ENCODE measurements at regions not wholly inside any gene's neighbourhood (a gene's known extent, or its start where the extent isn't known, plus 50 kb on each side); places are given as distances from the start of the nearest gene placed in this dataset.
A peak's percentile ranks its signal among the peaks of the same experiment; 100 is the strongest.
"Not testable (repeated sequence)": the region's sequence is repeated elsewhere in the genome, so short reads cannot be mapped to it uniquely, and the experiment has no call there.

- DNase-seq (ENCODE audit: low read depth) = no peak
Measured at GRCh38 chr2:47295131-47295980, 73.8 kb upstream of the EPCAM start.

- no peak for DNase-seq (ENCODE audit: low read depth)
Measured at GRCh38 chr2:47293976-47294375, 75.1 kb upstream of the EPCAM start.

GRCh38 chr2:47288864-47289263, 80.2 kb upstream of the EPCAM start:
- DNase-seq (ENCODE audit: low read depth) = no peak

GRCh38 chr2:47283659-47284058, 85.5 kb upstream of the EPCAM start:
- no peak for DNase-seq (ENCODE audit: low read depth)

- DNase-seq (ENCODE audit: low read depth) = no peak
Measured at GRCh38 chr2:47282621-47283272, 86.4 kb upstream of the EPCAM start.

GRCh38 chr2:47279525-47279924, 89.6 kb upstream of the EPCAM start:
- DNase-seq (ENCODE audit: low read depth) = not testable (repeated sequence)

- no peak for DNase-seq (ENCODE audit: low read depth)
Measured at GRCh38 chr2:47277987-47278386, 91.1 kb upstream of the EPCAM start.

GRCh38 chr2:47277187-47277586, 91.9 kb upstream of the EPCAM start:
- DNase-seq (ENCODE audit: low read depth) = no peak

- DNase-seq (ENCODE audit: low read depth) = no peak
Measured at GRCh38 chr2:47276061-47276460, 93.0 kb upstream of the EPCAM start.

DNA sequence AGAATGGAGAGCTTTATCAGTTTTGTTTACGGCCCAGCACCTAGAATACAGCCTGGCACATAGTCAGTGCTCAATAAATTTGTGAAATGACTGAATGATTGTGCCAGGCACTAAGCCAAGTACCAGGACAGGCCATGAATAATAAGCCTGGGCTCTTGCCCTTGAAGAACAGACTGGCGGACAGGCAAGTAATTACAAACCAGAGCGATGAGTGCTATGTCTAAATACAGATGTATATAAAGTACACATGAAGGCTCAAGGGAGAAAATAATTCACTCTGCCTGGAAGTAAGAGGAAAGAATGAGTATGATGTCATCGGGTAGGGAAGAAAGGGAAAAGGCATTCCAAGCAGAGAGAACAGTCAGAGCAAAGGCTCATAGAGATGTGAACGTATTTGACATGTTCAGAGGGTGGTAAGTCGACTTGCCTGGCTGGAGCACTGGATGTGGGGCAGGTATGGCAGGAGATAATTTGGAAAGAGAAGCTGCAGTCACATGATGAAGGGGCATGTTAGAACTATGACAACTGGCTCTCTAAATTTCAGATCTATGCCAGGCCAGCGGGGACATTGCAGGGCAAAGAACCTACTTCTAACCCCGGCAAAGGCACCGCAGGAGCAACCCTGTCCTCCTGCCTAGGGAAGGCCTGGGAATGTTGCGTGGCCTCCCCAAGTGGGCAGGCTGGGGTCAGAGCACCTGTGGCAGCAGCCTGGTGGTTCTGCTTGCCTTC, 94.9 kb upstream of the EPCAM start:
- DNase-seq (ENCODE audit: low read depth) = no peak

- DNase-seq (ENCODE audit: low read depth) = no peak
Measured at GRCh38 chr2:47272905-47273758, 96.0 kb upstream of the EPCAM start.

- DNase-seq (ENCODE audit: low read depth) = peak; percentile 25
Measured at GRCh38 chr2:47272031-47272864, 95.9 kb upstream of the CALM2 start.

GRCh38 chr2:47271054-47272000, 95.0 kb upstream of the CALM2 start:
- no peak for DNase-seq (ENCODE audit: low read depth)

- no peak for DNase-seq (ENCODE audit: low read depth)
Measured at GRCh38 chr2:47270421-47270820, 94.1 kb upstream of the CALM2 start.

DNA sequence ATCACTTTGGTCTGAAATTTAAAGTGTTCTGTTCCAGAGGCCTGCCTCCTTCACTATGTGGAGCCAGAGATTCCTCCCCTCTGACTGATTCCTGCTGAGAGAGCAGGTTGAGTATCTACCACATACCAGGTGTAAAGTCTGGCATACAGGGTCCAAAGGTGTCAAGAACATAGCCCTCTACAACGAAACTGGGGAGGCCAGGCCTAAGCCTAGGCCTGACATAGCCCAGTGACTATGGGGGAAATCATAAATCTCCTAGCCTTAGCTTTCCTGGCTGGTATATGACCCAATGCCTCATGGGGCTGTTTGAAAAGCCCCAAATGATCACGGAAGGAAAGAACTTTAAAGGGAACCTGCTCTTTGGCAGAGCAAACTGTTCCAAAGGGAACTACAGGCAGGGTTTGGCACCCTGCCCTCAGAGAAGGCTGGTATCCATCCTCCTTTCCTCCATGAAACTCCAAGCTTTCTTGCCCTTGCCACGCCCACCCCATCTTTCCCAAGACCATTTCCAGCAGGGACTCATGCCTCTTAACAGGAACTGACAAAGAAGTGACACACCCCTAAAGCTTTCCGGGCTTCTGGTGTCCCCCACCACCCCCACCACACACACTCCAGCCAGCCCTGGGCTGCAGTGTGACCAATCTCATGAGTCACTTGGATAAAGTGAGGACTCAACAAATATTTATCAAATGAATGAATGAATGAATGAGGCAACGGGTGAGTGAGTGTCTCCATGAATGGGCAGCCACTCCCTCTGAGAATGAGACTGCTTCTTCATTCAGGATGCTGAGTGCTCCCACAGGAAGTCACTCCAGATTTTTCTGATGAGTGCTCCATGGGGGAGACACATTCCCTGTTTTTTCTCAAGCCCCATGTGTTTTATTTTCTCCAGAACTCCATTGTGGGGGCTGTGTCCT, 93.3 kb upstream of the CALM2 start:
- no peak for DNase-seq (ENCODE audit: low read depth)

GRCh38 chr2:47267711-47268086, 91.4 kb upstream of the CALM2 start:
- no peak for DNase-seq (ENCODE audit: low read depth)

GRCh38 chr2:47266939-47267710, 90.8 kb upstream of the CALM2 start:
- no peak for DNase-seq (ENCODE audit: low read depth)

- DNase-seq (ENCODE audit: low read depth) = no peak
Measured at GRCh38 chr2:47265751-47266231, 89.5 kb upstream of the CALM2 start.

Measured in T follicular helper cell (primary cell).